ENCODE measurements at regions not wholly inside any gene's neighbourhood (a gene's known extent, or its start where the extent isn't known, plus 50 kb on each side); places are given as distances from the start of the nearest gene placed in this dataset.
A peak's percentile ranks its signal among the peaks of the same experiment; 100 is the strongest.
"Not testable (repeated sequence)": the region's sequence is repeated elsewhere in the genome, so short reads cannot be mapped to it uniquely, and the experiment has no call there.

GRCh38 chr2:83217854-83218253 lies 1241.2 kb downstream of the SUCLG1 start:
- no peak overlapping the region for H3K27ac ChIP-seq (ENCODE audit: poor library complexity, severe bottlenecking)
- DNase-seq (ENCODE audit: low spot score) (no peak), ATAC-seq (ENCODE audit: low read depth) (no peak)
- no peaks in the 10 kb centered on the region for H3K4me1 ChIP-seq (ENCODE audit: insufficient read depth, poor library complexity, severe bottlenecking)
- no peak for TF ChIP-seq CTCF (IDR thresholded peaks at IDR 0.05; ENCODE audit: poor library complexity, severe bottlenecking)
- no peaks in the 10 kb centered on the region for H3K9me3 ChIP-seq (ENCODE audit: severe bottlenecking)
- no peaks in the 10 kb centered on the region for H3K36me3 ChIP-seq (ENCODE audit: low read depth)
- no peak overlapping the region for H3K4me3 ChIP-seq (ENCODE audit: severe bottlenecking)
- no peaks in the 10 kb centered on the region for H3K27me3 ChIP-seq (ENCODE audit: insufficient read depth, poor library complexity, severe bottlenecking)

DNA sequence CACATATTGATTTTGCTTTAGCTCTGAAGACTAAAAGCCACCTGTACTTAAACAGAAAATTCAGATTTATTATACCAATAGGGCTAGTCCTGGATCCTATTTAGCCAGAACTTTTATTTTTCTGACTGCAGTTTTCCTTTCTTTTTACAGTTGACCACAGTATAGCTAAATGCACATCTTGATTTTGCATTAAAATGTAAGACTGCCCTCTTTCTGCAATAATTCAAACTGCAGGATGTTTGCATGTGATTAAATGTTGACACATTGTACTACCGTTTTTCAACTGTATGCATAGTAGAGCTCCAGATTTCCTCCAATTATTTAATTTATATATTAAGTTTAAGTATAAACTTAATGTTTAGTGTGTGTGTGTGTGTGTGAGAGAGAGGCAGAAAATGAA lies 1262.9 kb downstream of the SUCLG1 start:
- H3K27ac ChIP-seq (ENCODE audit: poor library complexity, severe bottlenecking) = no peak overlapping the region
- H3K27me3 ChIP-seq (ENCODE audit: insufficient read depth, poor library complexity, severe bottlenecking) = no peaks in the 10 kb centered on the region
- peak; percentile 84 for TF ChIP-seq CTCF (IDR thresholded peaks at IDR 0.05; ENCODE audit: poor library complexity, severe bottlenecking)
- ATAC-seq (ENCODE audit: low read depth) (peak; percentile 81), DNase-seq (ENCODE audit: low spot score) (no peak)
- peaks cover 2% of the 10 kb centered on the region for H3K9me3 ChIP-seq (ENCODE audit: severe bottlenecking)
- no peaks in the 10 kb centered on the region for H3K4me1 ChIP-seq (ENCODE audit: insufficient read depth, poor library complexity, severe bottlenecking)
- no peak overlapping the region for H3K4me3 ChIP-seq (ENCODE audit: severe bottlenecking)
- no peaks in the 10 kb centered on the region for H3K36me3 ChIP-seq (ENCODE audit: low read depth)

GRCh38 chr2:83191316-83191715 lies 1267.8 kb downstream of the SUCLG1 start:
- Histone ChIP-seq H3K36me3 (ENCODE audit: low read depth) (no peaks in the 10 kb centered on the region), H3K4me1 (ENCODE audit: insufficient read depth, poor library complexity, severe bottlenecking) (no peaks in the 10 kb centered on the region), H3K27ac (ENCODE audit: poor library complexity, severe bottlenecking) (no peak overlapping the region), H3K27me3 (ENCODE audit: insufficient read depth, poor library complexity, severe bottlenecking) (no peaks in the 10 kb centered on the region), H3K4me3 (ENCODE audit: severe bottlenecking) (no peak overlapping the region), H3K9me3 (ENCODE audit: severe bottlenecking) (no peaks in the 10 kb centered on the region)
- DNase-seq (ENCODE audit: low spot score) = no peak
- no peak for TF ChIP-seq CTCF (IDR thresholded peaks at IDR 0.05; ENCODE audit: poor library complexity, severe bottlenecking)
- no peak for ATAC-seq (ENCODE audit: low read depth)

DNA sequence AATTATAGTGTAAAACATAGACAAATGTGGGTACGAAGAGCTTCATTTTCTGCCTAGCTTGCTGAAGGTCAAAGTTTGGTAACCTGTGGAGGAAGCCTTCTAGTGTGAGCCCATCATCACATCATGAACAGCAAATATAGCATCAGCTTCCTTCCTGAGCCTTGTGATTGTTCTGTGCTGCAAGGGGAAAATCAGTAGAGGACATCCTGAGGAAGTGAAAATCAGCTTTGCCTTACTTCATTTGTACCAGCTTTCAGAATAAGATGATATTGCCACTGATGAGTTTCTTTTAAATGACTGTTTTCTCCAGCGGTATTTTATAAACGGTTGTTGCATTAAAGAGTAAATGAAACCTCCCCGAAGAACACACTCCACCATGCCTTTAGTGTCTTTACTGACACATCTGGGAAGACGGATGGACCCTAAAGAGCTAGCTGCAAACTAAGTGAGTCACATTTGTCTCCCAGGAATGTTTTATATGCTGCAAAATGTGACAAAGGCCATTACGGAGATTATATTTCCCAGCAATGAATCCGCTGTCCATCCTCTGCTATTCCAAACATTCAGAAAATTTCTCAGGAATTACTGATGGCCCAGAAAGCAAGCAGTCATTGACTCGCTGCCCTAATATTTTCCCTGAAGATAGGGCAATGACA lies 1272.8 kb downstream of the SUCLG1 start:
- no peak for ATAC-seq (ENCODE audit: low read depth)
- H3K36me3 ChIP-seq (ENCODE audit: low read depth) = no peaks in the 10 kb centered on the region
- H3K27ac ChIP-seq (ENCODE audit: poor library complexity, severe bottlenecking) = no peak overlapping the region
- TF ChIP-seq CTCF (IDR thresholded peaks at IDR 0.05; ENCODE audit: poor library complexity, severe bottlenecking) = no peak
- no peak for DNase-seq (ENCODE audit: low spot score)
- no peaks in the 10 kb centered on the region for H3K4me1 ChIP-seq (ENCODE audit: insufficient read depth, poor library complexity, severe bottlenecking)
- no peaks in the 10 kb centered on the region for H3K9me3 ChIP-seq (ENCODE audit: severe bottlenecking)
- H3K4me3 ChIP-seq (ENCODE audit: severe bottlenecking) = no peak overlapping the region
- no peaks in the 10 kb centered on the region for H3K27me3 ChIP-seq (ENCODE audit: insufficient read depth, poor library complexity, severe bottlenecking)

- H3K4me3 ChIP-seq (ENCODE audit: severe bottlenecking); H3K36me3 ChIP-seq (ENCODE audit: low read depth): not testable (repeated sequence)
These were observed 1278.1 kb downstream of the SUCLG1 start for GRCh38 chr2:83180862-83181530.

More at GRCh38 chr2:83180862-83181530, 1278.1 kb downstream of the SUCLG1 start:
- not testable (repeated sequence) for H3K4me1 ChIP-seq (ENCODE audit: insufficient read depth, poor library complexity, severe bottlenecking); DNase-seq (ENCODE audit: low spot score); H3K9me3 ChIP-seq (ENCODE audit: severe bottlenecking); H3K27ac ChIP-seq (ENCODE audit: poor library complexity, severe bottlenecking); H3K27me3 ChIP-seq (ENCODE audit: insufficient read depth, poor library complexity, severe bottlenecking); ATAC-seq (ENCODE audit: low read depth)

Data from RWPE2 (cell line).